Erythroblast (primary cell): ENCODE measurements at regions not wholly inside any gene's neighbourhood (a gene's known extent, or its start where the extent isn't known, plus 50 kb on each side); places are given as distances from the start of the nearest gene placed in this dataset.

ENCODE experiments used
- GATA1 ChIP-seq: IDR thresholded peaks from 2 replicates; pipeline ENCODE4 v1.6.1; 2011; ENCODE audit warnings: low read depth, mild to moderate bottlenecking, control low read depth, low read length, moderate library complexity
- POLR2A ChIP-seq: IDR thresholded peaks from 2 replicates; pipeline ENCODE4 v1.6.1; 2011; ENCODE audit warnings: mild to moderate bottlenecking, low read length

- TF ChIP-seq POLR2A (no peak), GATA1 (no peak)
Observed at GRCh38 chr6:86595641-86596040, 341.7 kb upstream of the HTR1E start.
